AG04449 (cell line): ENCODE measurements at regions not wholly inside any gene's neighbourhood (a gene's known extent, or its start where the extent isn't known, plus 50 kb on each side); places are given as distances from the start of the nearest gene placed in this dataset.

Source experiments
- CTCF ChIA-PET: fragments of 350-600 bp; formaldehyde crosslinking; extraction: SDS; loops from one replicate; lab custom pipeline; 2021; ENCODE audit warnings: antibody characterized with exemption; lab: Yijun Ruan, JAX
- POLR2A ChIA-PET: fragments of 400-600, 350-600 bp; formaldehyde crosslinking; extraction: SDS; loops from one replicate; lab custom pipeline; 2020; ENCODE audit warnings: antibody characterized with exemption, inconsistent platforms; lab: Yijun Ruan, JAX
- DNase-seq: peaks from one replicate; pipeline ENCODE4 v3.0.0-alpha.2; 2010; ENCODE audit warnings: low read depth, low spot score
- H3K4me3 ChIP-seq: 2 replicates; pipeline ENCODE4 v1.5.1; 2011; ENCODE audit warnings: low read depth, mild to moderate bottlenecking, control low read depth, low read length
- CTCF ChIP-seq: IDR thresholded peaks from one replicate; pipeline ENCODE4 v1.5.1; 2011; ENCODE audit warnings: mild to moderate bottlenecking, moderate library complexity, low read length, control low read depth, inconsistent platforms; ENCODE audit not compliant: insufficient read depth; ENCODE audit errors: missing control alignments

DNA sequence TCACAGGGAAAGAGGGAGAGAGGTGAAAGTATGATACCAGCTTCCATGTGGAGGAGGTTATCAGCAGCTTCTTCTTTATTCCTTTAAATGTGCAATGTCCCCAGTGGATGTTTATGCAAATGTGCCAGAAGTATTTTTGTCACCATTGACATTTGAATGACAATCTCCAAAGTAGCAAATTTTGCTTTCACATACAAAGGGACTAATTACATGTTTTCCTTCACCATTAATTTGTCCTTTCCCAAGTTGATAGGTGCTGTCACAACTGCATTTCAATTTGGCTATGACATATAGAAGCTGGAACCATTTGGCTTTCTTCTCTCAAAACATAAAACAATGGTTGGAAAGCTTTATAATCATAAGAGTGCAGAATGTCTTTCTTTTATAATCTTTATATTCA lies 469.0 kb upstream of the NWD2 start:
- no peak for TF ChIP-seq CTCF
- POLR2A ChIA-PET, result no interaction called here
- CTCF ChIA-PET, result no interaction called here

DNA sequence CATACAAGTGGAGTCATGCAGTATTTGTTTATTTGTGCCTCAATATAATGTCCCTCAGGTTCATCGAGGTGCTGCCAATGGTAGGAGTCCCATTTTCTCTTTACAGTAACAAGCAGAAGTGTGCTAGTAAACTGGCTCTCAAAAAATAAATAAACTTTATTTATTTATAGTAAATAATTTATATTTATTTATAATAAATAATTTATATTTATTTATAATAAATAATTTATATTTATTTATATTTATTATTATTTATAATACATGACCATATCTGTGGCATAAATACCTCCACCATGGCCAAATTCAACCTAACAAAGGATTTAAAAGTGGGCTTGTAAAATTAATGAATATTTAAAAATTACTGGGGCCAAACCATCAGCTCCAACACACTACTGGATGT lies 464.9 kb upstream of the NWD2 start:
- ChIA-PET POLR2A (no interaction called here), CTCF (no interaction called here)
- DNase-seq, result no peak
- H3K4me3 ChIP-seq, result no peak overlapping the region
- TF ChIP-seq CTCF, result no peak

More for the DNA sequence above, 469.0 kb upstream of the NWD2 start:
- no peak overlapping the region for H3K4me3 ChIP-seq
- DNase-seq, result no peak

- no peak for TF ChIP-seq CTCF
- no peak overlapping the region for H3K4me3 ChIP-seq
- ChIA-PET CTCF (no interaction called here), POLR2A (no interaction called here)
- no peak for DNase-seq
Measured at GRCh38 chr4:36785973-36786372, 458.6 kb upstream of the NWD2 start.

DNA sequence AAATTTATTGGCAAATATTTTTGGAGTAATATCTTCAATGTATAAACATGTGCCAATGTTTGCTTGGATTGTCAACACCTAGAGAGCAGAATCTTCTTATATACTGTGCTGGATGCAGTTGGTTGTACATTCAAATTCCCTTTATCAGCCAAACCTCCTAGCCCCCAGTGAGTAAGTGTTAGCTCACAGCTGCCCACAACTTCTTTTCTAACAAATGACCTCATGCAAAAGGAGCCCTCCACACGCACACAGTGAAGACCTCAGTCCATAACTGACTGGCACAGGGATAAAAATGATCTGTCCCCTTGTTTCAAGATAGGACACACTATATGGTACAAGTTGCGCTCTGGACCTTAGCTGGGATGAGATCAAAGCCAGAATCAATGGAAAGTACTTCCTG lies 458.0 kb upstream of the NWD2 start:
- H3K4me3 ChIP-seq, result no peak overlapping the region
- DNase-seq, result no peak
- no peak for TF ChIP-seq CTCF
- CTCF ChIA-PET, result no interaction called here
- POLR2A ChIA-PET, result no interaction called here

- no peak for DNase-seq
- ChIA-PET POLR2A (no interaction called here), CTCF (no interaction called here)
- no peak overlapping the region for H3K4me3 ChIP-seq
- TF ChIP-seq CTCF, result no peak
Measured at GRCh38 chr4:36794716-36795115, 449.8 kb upstream of the NWD2 start.

DNA sequence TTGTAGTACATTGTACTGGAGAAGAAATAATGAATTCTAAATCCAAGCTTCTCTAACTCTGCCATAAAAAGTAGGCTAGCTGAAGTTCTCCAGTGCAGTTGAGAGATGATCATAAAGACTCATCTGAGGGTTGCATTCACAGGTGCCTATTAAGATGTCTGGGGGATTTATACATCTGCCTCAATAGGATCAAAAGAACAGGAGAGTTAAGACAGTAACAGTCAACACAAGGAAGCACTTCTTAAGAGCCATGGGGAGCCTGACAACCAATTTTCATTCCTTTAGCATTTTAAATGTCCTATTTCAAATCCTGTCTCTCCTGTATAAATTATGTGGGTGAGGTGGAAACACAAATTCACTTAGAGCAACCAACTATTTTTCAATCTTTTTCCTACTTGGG lies 432.4 kb upstream of the NWD2 start:
- H3K4me3 ChIP-seq, result no peak overlapping the region
- ChIA-PET POLR2A (no interaction called here), CTCF (no interaction called here)
- DNase-seq, result no peak
- TF ChIP-seq CTCF, result no peak
